SJSA1 (cell line): ENCODE measurements at regions not wholly inside any gene's neighbourhood (a gene's known extent, or its start where the extent isn't known, plus 50 kb on each side); places are given as distances from the start of the nearest gene placed in this dataset.
A peak's percentile ranks its signal among the peaks of the same experiment; 100 is the strongest.

ENCODE experiments used
- DNase-seq, 2 experiments: peaks; one replicate each; pipeline ENCODE4 v3.0.0-alpha.2; 2015 to 2020; ENCODE audit warnings: low spot score in 2 of 2, low read depth in 1 of 2
- H3K27ac ChIP-seq: fragments of 250-450 bp; sonication (Bioruptor Pico); 2 replicates; pipeline ENCODE4 v1.5.1; 2020; ENCODE audit warnings: mild to moderate bottlenecking, moderate library complexity
- H3K27me3 ChIP-seq: fragments of 250-450 bp; sonication (Bioruptor Pico); replicated peaks from 2 replicates; pipeline ENCODE4 v1.5.1; 2020; ENCODE audit warnings: mild to moderate bottlenecking, moderate library complexity
- H3K36me3 ChIP-seq: fragments of 250-450 bp; sonication (Bioruptor Pico); 2 replicates; pipeline ENCODE4 v1.5.1; 2020; ENCODE audit warnings: mild to moderate bottlenecking
- H3K4me1 ChIP-seq: fragments of 250-450 bp; sonication (Bioruptor Pico); replicated peaks from 2 replicates; pipeline ENCODE4 v1.6.1; 2021; ENCODE audit warnings: mild to moderate bottlenecking
- H3K4me3 ChIP-seq: fragments of 250-450 bp; sonication (Bioruptor Pico); 2 replicates; pipeline ENCODE4 v1.5.1; 2020; ENCODE audit warnings: mild to moderate bottlenecking
- H3K9me3 ChIP-seq: fragments of 250-450 bp; sonication (Bioruptor Pico); replicated peaks from 2 replicates; pipeline ENCODE4 v1.5.1; 2020; ENCODE audit warnings: mild to moderate bottlenecking

GRCh38 chr7:46948716-46949115, 633.2 kb downstream of the TNS3 start:
- H3K27ac ChIP-seq = no peak overlapping the region
- no peak for DNase-seq
- no peaks in the 10 kb centered on the region for H3K36me3 ChIP-seq
- H3K27me3 ChIP-seq = no peaks in the 10 kb centered on the region
- H3K4me3 ChIP-seq = no peak overlapping the region
- H3K4me1 ChIP-seq = peaks cover 6% of the 10 kb centered on the region; the same call in 1 of the 2 replicates
- no peaks in the 10 kb centered on the region for H3K9me3 ChIP-seq

GRCh38 chr7:46945328-46945727, 636.6 kb downstream of the TNS3 start:
- Histone ChIP-seq H3K9me3 (no peaks in the 10 kb centered on the region), H3K36me3 (no peaks in the 10 kb centered on the region), H3K27me3 (no peaks in the 10 kb centered on the region), H3K4me1 (peaks cover 6% of the 10 kb centered on the region; the same call in 1 of the 2 replicates), H3K4me3 (no peak overlapping the region), H3K27ac (no peak overlapping the region)
- no peak for DNase-seq

GRCh38 chr7:46943996-46944395, 637.9 kb downstream of the TNS3 start:
- no peak for DNase-seq
- Histone ChIP-seq H3K4me1 (peaks cover 6% of the 10 kb centered on the region; the same call in 1 of the 2 replicates), H3K9me3 (no peaks in the 10 kb centered on the region), H3K27me3 (no peaks in the 10 kb centered on the region), H3K27ac (no peak overlapping the region), H3K4me3 (no peak overlapping the region), H3K36me3 (no peaks in the 10 kb centered on the region)

- H3K4me1 ChIP-seq = no peaks in the 10 kb centered on the region
- H3K4me3 ChIP-seq = no peak overlapping the region
- H3K36me3 ChIP-seq = no peaks in the 10 kb centered on the region
- H3K27ac ChIP-seq = no peak overlapping the region
- H3K27me3 ChIP-seq = no peaks in the 10 kb centered on the region
- no peak for DNase-seq
- no peaks in the 10 kb centered on the region for H3K9me3 ChIP-seq
These were observed 639.3 kb downstream of the TNS3 start for GRCh38 chr7:46942574-46942973.

- Histone ChIP-seq H3K4me1 (no peaks in the 10 kb centered on the region), H3K9me3 (no peaks in the 10 kb centered on the region), H3K27me3 (no peaks in the 10 kb centered on the region), H3K4me3 (no peak overlapping the region), H3K27ac (no peak overlapping the region), H3K36me3 (no peaks in the 10 kb centered on the region)
- DNase-seq = no peak
These were observed 641.7 kb downstream of the TNS3 start for GRCh38 chr7:46940178-46940577.

- Histone ChIP-seq H3K4me3 (no peak overlapping the region), H3K27ac (no peak overlapping the region), H3K4me1 (peaks cover 3% of the 10 kb centered on the region; the same call in 1 of the 2 replicates), H3K27me3 (no peaks in the 10 kb centered on the region), H3K36me3 (no peaks in the 10 kb centered on the region), H3K9me3 (no peaks in the 10 kb centered on the region)
- DNase-seq = no peak
These were observed 642.4 kb downstream of the TNS3 start for GRCh38 chr7:46939558-46939957.

- Histone ChIP-seq H3K9me3 (no peaks in the 10 kb centered on the region), H3K36me3 (no peaks in the 10 kb centered on the region), H3K27ac (no peak overlapping the region), H3K4me3 (no peak overlapping the region), H3K27me3 (no peaks in the 10 kb centered on the region), H3K4me1 (peaks cover 8% of the 10 kb centered on the region)
- no peak for DNase-seq
These were observed 642.8 kb downstream of the TNS3 start for GRCh38 chr7:46939089-46939488.

GRCh38 chr7:46937826-46938225, 644.1 kb downstream of the TNS3 start:
- H3K36me3 ChIP-seq = no peaks in the 10 kb centered on the region
- H3K27me3 ChIP-seq = no peaks in the 10 kb centered on the region
- H3K4me1 ChIP-seq = peaks cover 18% of the 10 kb centered on the region
- no peaks in the 10 kb centered on the region for H3K9me3 ChIP-seq
- no peak for DNase-seq
- no peak overlapping the region for H3K27ac ChIP-seq
- H3K4me3 ChIP-seq = no peak overlapping the region

- no peaks in the 10 kb centered on the region for H3K36me3 ChIP-seq
- H3K9me3 ChIP-seq = no peaks in the 10 kb centered on the region
- H3K27ac ChIP-seq = no peak overlapping the region; the same call in 1 of the 2 replicates
- H3K4me3 ChIP-seq = no peak overlapping the region
- H3K4me1 ChIP-seq = peaks cover 40% of the 10 kb centered on the region
- no peaks in the 10 kb centered on the region for H3K27me3 ChIP-seq
- peak in 1 of 2 experiments; percentile 35 for DNase-seq
These were observed 647.6 kb downstream of the TNS3 start for GRCh38 chr7:46934198-46934825.

GRCh38 chr7:46933596-46933995, 648.3 kb downstream of the TNS3 start:
- no peak for DNase-seq
- Histone ChIP-seq H3K27me3 (no peaks in the 10 kb centered on the region), H3K9me3 (no peaks in the 10 kb centered on the region), H3K4me3 (no peak overlapping the region), H3K27ac (no peak overlapping the region), H3K36me3 (no peaks in the 10 kb centered on the region), H3K4me1 (peaks cover 40% of the 10 kb centered on the region)

- H3K4me3 ChIP-seq = no peak overlapping the region
- H3K9me3 ChIP-seq = no peaks in the 10 kb centered on the region
These were observed 649.1 kb downstream of the TNS3 start for GRCh38 chr7:46932676-46933424.

GRCh38 chr7:46932306-46932675, 649.6 kb downstream of the TNS3 start:
- Histone ChIP-seq H3K27ac (peak overlapping the region; percentile 43), H3K9me3 (no peaks in the 10 kb centered on the region), H3K4me1 (peaks cover 40% of the 10 kb centered on the region), H3K27me3 (no peaks in the 10 kb centered on the region), H3K36me3 (no peaks in the 10 kb centered on the region), H3K4me3 (no peak overlapping the region)
- no peak for DNase-seq

More at GRCh38 chr7:46932676-46933424, 649.1 kb downstream of the TNS3 start:
- H3K36me3 ChIP-seq = no peaks in the 10 kb centered on the region
- peak in 1 of 2 experiments; percentile 55 for DNase-seq
- peaks cover 40% of the 10 kb centered on the region for H3K4me1 ChIP-seq
- no peaks in the 10 kb centered on the region for H3K27me3 ChIP-seq
- H3K27ac ChIP-seq = peak overlapping the region; percentile 43

- Histone ChIP-seq H3K27me3 (no peaks in the 10 kb centered on the region), H3K4me1 (peaks cover 40% of the 10 kb centered on the region), H3K36me3 (no peaks in the 10 kb centered on the region), H3K27ac (no peak overlapping the region), H3K9me3 (no peaks in the 10 kb centered on the region), H3K4me3 (no peak overlapping the region)
- peak; percentile 68 to 80 for DNase-seq
These were observed 651.5 kb downstream of the TNS3 start for GRCh38 chr7:46930366-46930765.

GRCh38 chr7:46929359-46929758, 652.6 kb downstream of the TNS3 start:
- Histone ChIP-seq H3K27ac (no peak overlapping the region), H3K4me1 (peaks cover 36% of the 10 kb centered on the region), H3K9me3 (no peaks in the 10 kb centered on the region), H3K4me3 (no peak overlapping the region), H3K27me3 (no peaks in the 10 kb centered on the region), H3K36me3 (no peaks in the 10 kb centered on the region)
- DNase-seq = no peak
